ENCODE measurements at regions not wholly inside any gene's neighbourhood (a gene's known extent, or its start where the extent isn't known, plus 50 kb on each side); places are given as distances from the start of the nearest gene placed in this dataset.

DNA sequence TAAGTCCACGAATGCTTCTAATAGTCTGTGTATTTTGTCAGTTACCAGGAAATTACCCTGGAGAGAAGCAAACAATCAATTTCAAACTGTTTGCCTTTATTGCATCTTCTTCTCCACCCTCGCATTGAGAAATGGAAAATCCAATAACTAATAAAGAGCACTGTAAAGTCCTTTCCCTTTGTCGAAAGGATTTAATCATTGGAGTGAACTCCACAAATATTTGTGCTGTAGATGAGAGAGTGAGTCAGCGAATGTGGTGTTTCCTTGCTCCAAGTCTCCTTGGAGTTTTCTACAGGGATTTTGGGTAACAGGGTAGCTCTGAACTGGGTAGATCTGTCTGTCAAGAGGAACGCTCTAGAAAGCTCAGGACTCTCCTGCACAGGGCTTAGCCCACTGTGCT, 240.2 kb downstream of the KCNS3 start (continued):
- TF ChIP-seq, protein P1, sequence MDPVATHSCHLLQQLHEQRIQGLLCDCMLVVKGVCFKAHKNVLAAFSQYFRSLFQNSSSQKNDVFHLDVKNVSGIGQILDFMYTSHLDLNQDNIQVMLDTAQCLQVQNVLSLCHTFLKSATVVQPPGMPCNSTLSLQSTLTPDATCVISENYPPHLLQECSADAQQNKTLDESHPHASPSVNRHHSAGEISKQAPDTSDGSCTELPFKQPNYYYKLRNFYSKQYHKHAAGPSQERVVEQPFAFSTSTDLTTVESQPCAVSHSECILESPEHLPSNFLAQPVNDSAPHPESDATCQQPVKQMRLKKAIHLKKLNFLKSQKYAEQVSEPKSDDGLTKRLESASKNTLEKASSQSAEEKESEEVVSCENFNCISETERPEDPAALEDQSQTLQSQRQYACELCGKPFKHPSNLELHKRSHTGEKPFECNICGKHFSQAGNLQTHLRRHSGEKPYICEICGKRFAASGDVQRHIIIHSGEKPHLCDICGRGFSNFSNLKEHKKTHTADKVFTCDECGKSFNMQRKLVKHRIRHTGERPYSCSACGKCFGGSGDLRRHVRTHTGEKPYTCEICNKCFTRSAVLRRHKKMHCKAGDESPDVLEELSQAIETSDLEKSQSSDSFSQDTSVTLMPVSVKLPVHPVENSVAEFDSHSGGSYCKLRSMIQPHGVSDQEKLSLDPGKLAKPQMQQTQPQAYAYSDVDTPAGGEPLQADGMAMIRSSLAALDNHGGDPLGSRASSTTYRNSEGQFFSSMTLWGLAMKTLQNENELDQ (tag by site-specific recombination; IDR thresholded peaks at IDR 0.05; ENCODE audit: low read depth): no peak
- TF ChIP-seq GLI4 (tag by site-specific recombination; IDR thresholded peaks at IDR 0.05): no peak

DNA sequence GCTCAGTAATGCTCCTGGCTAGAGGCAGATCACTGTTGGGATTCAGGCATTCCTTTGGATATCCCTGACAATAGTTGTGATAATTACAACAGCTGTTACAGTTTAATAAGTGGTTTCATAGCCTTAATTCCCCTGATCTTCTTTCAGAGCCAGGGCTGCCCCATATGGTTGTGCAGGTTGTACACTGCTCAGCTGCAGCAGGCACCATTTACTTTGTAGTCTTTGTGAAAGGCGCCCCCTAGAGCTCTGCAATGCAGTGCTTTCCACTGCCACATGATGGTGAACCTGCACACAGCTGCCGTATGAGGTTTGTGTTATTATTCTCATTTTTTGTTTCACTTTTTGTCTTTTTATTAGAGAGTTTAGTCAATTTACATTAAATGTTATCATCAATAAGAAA, 239.1 kb downstream of the KCNS3 start:
- H3K36me3 ChIP-seq (ENCODE audit: control insufficient read depth in 2 of 2, insufficient read depth in 1 of 2, low read length in 2 of 2): no peaks in the 10 kb centered on the region
- POLR2A ChIA-PET: no interaction called here
- no peaks in the 10 kb centered on the region for H3K4me1 ChIP-seq (ENCODE audit: control insufficient read depth, insufficient read depth, low read length)
- TF ChIP-seq, protein P2, sequence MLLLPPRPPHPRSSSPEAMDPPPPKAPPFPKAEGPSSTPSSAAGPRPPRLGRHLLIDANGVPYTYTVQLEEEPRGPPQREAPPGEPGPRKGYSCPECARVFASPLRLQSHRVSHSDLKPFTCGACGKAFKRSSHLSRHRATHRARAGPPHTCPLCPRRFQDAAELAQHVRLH (tag by site-specific recombination; IDR thresholded peaks at IDR 0.05): 0 out of 2 replicates have a peak, but pooled peaks have one; percentile 62
- TF ChIP-seq ZNF473 (tag by site-specific recombination; IDR thresholded peaks at IDR 0.05): no peak
- TF ChIP-seq ZNF654 (tag by site-specific recombination; IDR thresholded peaks at IDR 0.05; ENCODE audit: low read depth): peak; percentile 20; the same call in 1 of the 2 replicates
- CTCF ChIA-PET: interaction anchor here (0.6 to 1.6 kb wide), 15 partner anchors 9 to 424 kb away, joined by 3 to 10 read pairs (median 3); no protein-coding TSS in a partner anchor
- no peak overlapping the region for H3K4me3 ChIP-seq (ENCODE audit: low read depth, low read length)
- no peak overlapping the region for H3K27ac ChIP-seq (ENCODE audit: extremely low read depth, low read depth, low read length)
- no peaks in the 10 kb centered on the region for H3K9me3 ChIP-seq (ENCODE audit: control insufficient read depth, insufficient read depth, low read depth, low read length)

DNA sequence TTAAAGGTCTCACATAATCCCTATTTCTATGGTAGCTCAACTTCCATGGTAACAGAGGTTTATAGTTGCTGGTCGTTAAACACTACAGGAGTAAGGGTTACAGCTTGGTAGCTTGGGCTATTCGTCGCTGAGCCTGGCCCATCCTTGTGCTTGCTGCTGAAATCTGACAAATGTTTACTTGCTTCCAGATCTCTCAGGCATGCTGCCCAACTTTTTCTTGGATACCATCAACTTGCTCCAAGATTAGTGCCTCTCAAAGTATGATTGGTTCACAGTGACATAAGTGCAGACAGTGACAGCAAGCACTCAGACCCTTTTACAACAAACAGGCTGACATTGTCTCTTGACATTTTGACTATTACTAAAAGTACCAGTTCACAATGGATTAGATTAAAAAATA, 231.8 kb downstream of the KCNS3 start:
- Histone ChIP-seq H3K9me3 (ENCODE audit: control insufficient read depth, insufficient read depth, low read depth, low read length) (no peaks in the 10 kb centered on the region), H3K27ac (ENCODE audit: extremely low read depth, low read depth, low read length) (no peak overlapping the region), H3K4me3 (ENCODE audit: low read depth, low read length) (no peak overlapping the region), H3K36me3 (ENCODE audit: control insufficient read depth in 2 of 2, insufficient read depth in 1 of 2, low read length in 2 of 2) (no peaks in the 10 kb centered on the region), H3K4me1 (ENCODE audit: control insufficient read depth, insufficient read depth, low read length) (no peaks in the 10 kb centered on the region)
- CTCF ChIA-PET: no interaction called here
- TF ChIP-seq, protein P3, sequence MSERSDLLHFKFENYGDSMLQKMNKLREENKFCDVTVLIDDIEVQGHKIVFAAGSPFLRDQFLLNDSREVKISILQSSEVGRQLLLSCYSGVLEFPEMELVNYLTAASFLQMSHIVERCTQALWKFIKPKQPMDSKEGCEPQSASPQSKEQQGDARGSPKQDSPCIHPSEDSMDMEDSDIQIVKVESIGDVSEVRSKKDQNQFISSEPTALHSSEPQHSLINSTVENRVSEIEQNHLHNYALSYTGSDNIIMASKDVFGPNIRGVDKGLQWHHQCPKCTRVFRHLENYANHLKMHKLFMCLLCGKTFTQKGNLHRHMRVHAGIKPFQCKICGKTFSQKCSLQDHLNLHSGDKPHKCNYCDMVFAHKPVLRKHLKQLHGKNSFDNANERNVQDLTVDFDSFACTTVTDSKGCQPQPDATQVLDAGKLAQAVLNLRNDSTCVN (tag by site-specific recombination; optimal IDR thresholded peaks at IDR 0.05): no peak
- TF ChIP-seq ZNF624 (tag by site-specific recombination; IDR thresholded peaks at IDR 0.05) (no peak), ZNF791 (tag by site-specific recombination; IDR thresholded peaks at IDR 0.05) (no peak), ZNF366 (tag by site-specific recombination; conservative IDR thresholded peaks at IDR 0.05) (no peak), MZF1 (tag by site-specific recombination; IDR thresholded peaks at IDR 0.05; ENCODE audit: borderline replicate concordance) (no peak), ZNF221 (tag by site-specific recombination; IDR thresholded peaks at IDR 0.05; ENCODE audit: borderline replicate concordance) (no peak), ZNF175 (tag by site-specific recombination; IDR thresholded peaks at IDR 0.05) (no peak)
- TF ChIP-seq, protein P4, sequence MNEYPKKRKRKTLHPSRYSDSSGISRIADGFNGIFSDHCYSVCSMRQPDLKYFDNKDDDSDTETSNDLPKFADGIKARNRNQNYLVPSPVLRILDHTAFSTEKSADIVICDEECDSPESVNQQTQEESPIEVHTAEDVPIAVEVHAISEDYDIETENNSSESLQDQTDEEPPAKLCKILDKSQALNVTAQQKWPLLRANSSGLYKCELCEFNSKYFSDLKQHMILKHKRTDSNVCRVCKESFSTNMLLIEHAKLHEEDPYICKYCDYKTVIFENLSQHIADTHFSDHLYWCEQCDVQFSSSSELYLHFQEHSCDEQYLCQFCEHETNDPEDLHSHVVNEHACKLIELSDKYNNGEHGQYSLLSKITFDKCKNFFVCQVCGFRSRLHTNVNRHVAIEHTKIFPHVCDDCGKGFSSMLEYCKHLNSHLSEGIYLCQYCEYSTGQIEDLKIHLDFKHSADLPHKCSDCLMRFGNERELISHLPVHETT (tag by site-specific recombination; IDR thresholded peaks at IDR 0.05): no peak
- TF ChIP-seq, protein P2 (tag by site-specific recombination; IDR thresholded peaks at IDR 0.05): no peak
- TF ChIP-seq, protein P5, sequence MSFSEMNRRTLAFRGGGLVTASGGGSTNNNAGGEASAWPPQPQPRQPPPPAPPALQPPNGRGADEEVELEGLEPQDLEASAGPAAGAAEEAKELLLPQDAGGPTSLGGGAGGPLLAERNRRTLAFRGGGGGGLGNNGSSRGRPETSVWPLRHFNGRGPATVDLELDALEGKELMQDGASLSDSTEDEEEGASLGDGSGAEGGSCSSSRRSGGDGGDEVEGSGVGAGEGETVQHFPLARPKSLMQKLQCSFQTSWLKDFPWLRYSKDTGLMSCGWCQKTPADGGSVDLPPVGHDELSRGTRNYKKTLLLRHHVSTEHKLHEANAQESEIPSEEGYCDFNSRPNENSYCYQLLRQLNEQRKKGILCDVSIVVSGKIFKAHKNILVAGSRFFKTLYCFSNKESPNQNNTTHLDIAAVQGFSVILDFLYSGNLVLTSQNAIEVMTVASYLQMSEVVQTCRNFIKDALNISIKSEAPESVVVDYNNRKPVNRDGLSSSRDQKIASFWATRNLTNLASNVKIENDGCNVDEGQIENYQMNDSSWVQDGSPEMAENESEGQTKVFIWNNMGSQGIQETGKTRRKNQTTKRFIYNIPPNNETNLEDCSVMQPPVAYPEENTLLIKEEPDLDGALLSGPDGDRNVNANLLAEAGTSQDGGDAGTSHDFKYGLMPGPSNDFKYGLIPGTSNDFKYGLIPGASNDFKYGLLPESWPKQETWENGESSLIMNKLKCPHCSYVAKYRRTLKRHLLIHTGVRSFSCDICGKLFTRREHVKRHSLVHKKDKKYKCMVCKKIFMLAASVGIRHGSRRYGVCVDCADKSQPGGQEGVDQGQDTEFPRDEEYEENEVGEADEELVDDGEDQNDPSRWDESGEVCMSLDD (tag by site-specific recombination; IDR thresholded peaks at IDR 0.05): no peak
- POLR2A ChIA-PET: no interaction called here

All from HEK293 (cell line).